Muscle layer of colon (tissue), 2 donors: ENCODE measurements at regions not wholly inside any gene's neighbourhood (a gene's known extent, or its start where the extent isn't known, plus 50 kb on each side); places are given as distances from the start of the nearest gene placed in this dataset.

Experiments used
- H3K27ac ChIP-seq: one replicate; pipeline ENCODE4 v1.7.0; 2013; ENCODE audit warnings: low read depth, mild to moderate bottlenecking, low read length, moderate library complexity
- H3K27me3 ChIP-seq, 2 donors: one replicate each; pipeline ENCODE4 v1.7.0; 2013; ENCODE audit warnings: low read length in 2 of 2, mild to moderate bottlenecking in 2 of 2; ENCODE audit not compliant: insufficient read depth in 2 of 2, control insufficient read depth in 1 of 2
- H3K36me3 ChIP-seq: one replicate; pipeline ENCODE4 v1.7.0; 2013; ENCODE audit warnings: mild to moderate bottlenecking, low read length; ENCODE audit not compliant: insufficient read depth
- H3K4me1 ChIP-seq: one replicate; pipeline ENCODE4 v1.7.0; 2013; ENCODE audit warnings: mild to moderate bottlenecking, low read length; ENCODE audit not compliant: insufficient read depth
- H3K4me3 ChIP-seq, 2 donors: one replicate each; pipeline ENCODE4 v1.7.0; 2013; ENCODE audit warnings: low read length in 2 of 2, low read depth in 1 of 2, mild to moderate bottlenecking in 1 of 2, moderate library complexity in 1 of 2
- H3K9ac ChIP-seq: one replicate; pipeline ENCODE4 v1.7.0; 2013; ENCODE audit warnings: low read length
- H3K9me3 ChIP-seq: one replicate; pipeline ENCODE4 v1.7.0; 2013; ENCODE audit warnings: mild to moderate bottlenecking, low read length
- donor health status: abdominal sarcoma.
- donor health status: Adenocarcinoma of cecum.

GRCh38 chr1:192949783-192950182, 109.4 kb downstream of the UCHL5 start:
- Histone ChIP-seq H3K36me3 (no peaks in the 10 kb centered on the region), H3K27ac (no peak overlapping the region), H3K9me3 (no peaks in the 10 kb centered on the region), H3K4me1 (peaks cover 21% of the 10 kb centered on the region), H3K27me3 (no peaks in the 10 kb centered on the region), H3K4me3 (no peak overlapping the region), H3K9ac (no peak overlapping the region)

- Histone ChIP-seq H3K9me3 (no peaks in the 10 kb centered on the region), H3K27me3 (no peaks in the 10 kb centered on the region), H3K36me3 (no peaks in the 10 kb centered on the region), H3K4me3 (no peak overlapping the region), H3K27ac (no peak overlapping the region), H3K4me1 (peaks cover 21% of the 10 kb centered on the region), H3K9ac (no peak overlapping the region)
Observed at GRCh38 chr1:192950926-192951325, 108.2 kb downstream of the UCHL5 start.

GRCh38 chr1:192951691-192952460, 107.3 kb downstream of the UCHL5 start:
- no peaks in the 10 kb centered on the region for H3K36me3 ChIP-seq
- no peaks in the 10 kb centered on the region for H3K9me3 ChIP-seq
- no peaks in the 10 kb centered on the region for H3K27me3 ChIP-seq
- H3K27ac ChIP-seq, result peak overlapping the region; percentile 51
- peak overlapping the region in 1 of 2 donors; percentile 42 for H3K4me3 ChIP-seq
- no peak overlapping the region for H3K9ac ChIP-seq
- peaks cover 21% of the 10 kb centered on the region for H3K4me1 ChIP-seq

- H3K4me1 ChIP-seq, result peaks cover 21% of the 10 kb centered on the region
- no peaks in the 10 kb centered on the region for H3K27me3 ChIP-seq
- no peaks in the 10 kb centered on the region for H3K36me3 ChIP-seq
- no peak overlapping the region for H3K27ac ChIP-seq
- H3K4me3 ChIP-seq, result no peak overlapping the region
- no peak overlapping the region for H3K9ac ChIP-seq
- no peaks in the 10 kb centered on the region for H3K9me3 ChIP-seq
Observed at GRCh38 chr1:192952646-192953045, 106.5 kb downstream of the UCHL5 start.

- Histone ChIP-seq H3K4me1 (peaks cover 21% of the 10 kb centered on the region), H3K9ac (no peak overlapping the region), H3K27ac (no peak overlapping the region), H3K4me3 (no peak overlapping the region), H3K27me3 (no peaks in the 10 kb centered on the region), H3K9me3 (no peaks in the 10 kb centered on the region), H3K36me3 (no peaks in the 10 kb centered on the region)
Observed at GRCh38 chr1:192954705-192955265, 104.4 kb downstream of the UCHL5 start.

- no peaks in the 10 kb centered on the region for H3K9me3 ChIP-seq
- H3K4me3 ChIP-seq, result no peak overlapping the region
- no peaks in the 10 kb centered on the region for H3K27me3 ChIP-seq
- no peaks in the 10 kb centered on the region for H3K4me1 ChIP-seq
- H3K9ac ChIP-seq, result no peak overlapping the region
- no peak overlapping the region for H3K27ac ChIP-seq
- H3K36me3 ChIP-seq, result no peaks in the 10 kb centered on the region
Observed at GRCh38 chr1:192958350-192958749, 100.8 kb downstream of the UCHL5 start.

- Histone ChIP-seq H3K4me3 (no peak overlapping the region), H3K9ac (no peak overlapping the region), H3K9me3 (no peaks in the 10 kb centered on the region), H3K36me3 (no peaks in the 10 kb centered on the region), H3K27ac (no peak overlapping the region), H3K4me1 (no peaks in the 10 kb centered on the region), H3K27me3 (no peaks in the 10 kb centered on the region)
Observed at GRCh38 chr1:192958871-192959270, 100.3 kb downstream of the UCHL5 start.

GRCh38 chr1:192959657-192960186, 99.4 kb downstream of the UCHL5 start:
- no peaks in the 10 kb centered on the region for H3K27me3 ChIP-seq
- no peak overlapping the region for H3K4me3 ChIP-seq
- H3K4me1 ChIP-seq, result no peaks in the 10 kb centered on the region
- no peak overlapping the region for H3K27ac ChIP-seq
- H3K9ac ChIP-seq, result no peak overlapping the region
- H3K9me3 ChIP-seq, result no peaks in the 10 kb centered on the region
- H3K36me3 ChIP-seq, result no peaks in the 10 kb centered on the region
